Fibroblast of mammary gland (primary cell): ENCODE measurements at regions not wholly inside any gene's neighbourhood (a gene's known extent, or its start where the extent isn't known, plus 50 kb on each side); places are given as distances from the start of the nearest gene placed in this dataset.
"Not testable (repeated sequence)": the region's sequence is repeated elsewhere in the genome, so short reads cannot be mapped to it uniquely, and the experiment has no call there.

Experiments
- DNase-seq: peaks from one replicate; pipeline ENCODE4 v3.0.0-alpha.2; 2010; ENCODE audit warnings: low read depth
- H3K4me3 ChIP-seq: 2 replicates; pipeline ENCODE4 v1.5.1; 2011; ENCODE audit warnings: low read depth, mild to moderate bottlenecking, low read length, moderate library complexity; ENCODE audit not compliant: control insufficient read depth
- TF ChIP-seq, protein P1 (sequence below): conservative IDR thresholded peaks from 2 replicates; pipeline ENCODE4 v1.5.1; 2011; ENCODE audit warnings: low read depth, low read length, inconsistent platforms; ENCODE audit not compliant: control insufficient read depth, insufficient read depth

DNA sequence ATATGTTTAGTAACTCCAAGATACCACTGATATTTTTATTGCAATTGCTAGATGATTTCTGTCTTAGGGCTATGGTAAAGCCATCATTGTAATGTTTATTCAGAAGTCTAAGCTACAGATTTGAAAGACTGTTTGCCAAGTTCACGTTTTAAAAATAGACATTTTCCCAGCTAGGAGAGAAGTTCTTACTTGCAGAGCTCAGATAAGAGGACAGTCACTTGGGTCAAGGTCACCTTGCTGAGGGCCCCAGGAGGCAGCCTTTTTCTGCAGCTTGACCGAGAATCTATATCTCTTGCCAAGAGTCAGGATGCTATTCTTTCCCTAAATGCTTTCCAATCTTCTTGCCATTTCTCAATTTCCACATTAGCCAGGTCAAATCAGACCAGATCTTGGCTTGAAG, 1011.2 kb downstream of the KCNMA1 start:
- no peak overlapping the region for H3K4me3 ChIP-seq
- TF ChIP-seq, protein P1, sequence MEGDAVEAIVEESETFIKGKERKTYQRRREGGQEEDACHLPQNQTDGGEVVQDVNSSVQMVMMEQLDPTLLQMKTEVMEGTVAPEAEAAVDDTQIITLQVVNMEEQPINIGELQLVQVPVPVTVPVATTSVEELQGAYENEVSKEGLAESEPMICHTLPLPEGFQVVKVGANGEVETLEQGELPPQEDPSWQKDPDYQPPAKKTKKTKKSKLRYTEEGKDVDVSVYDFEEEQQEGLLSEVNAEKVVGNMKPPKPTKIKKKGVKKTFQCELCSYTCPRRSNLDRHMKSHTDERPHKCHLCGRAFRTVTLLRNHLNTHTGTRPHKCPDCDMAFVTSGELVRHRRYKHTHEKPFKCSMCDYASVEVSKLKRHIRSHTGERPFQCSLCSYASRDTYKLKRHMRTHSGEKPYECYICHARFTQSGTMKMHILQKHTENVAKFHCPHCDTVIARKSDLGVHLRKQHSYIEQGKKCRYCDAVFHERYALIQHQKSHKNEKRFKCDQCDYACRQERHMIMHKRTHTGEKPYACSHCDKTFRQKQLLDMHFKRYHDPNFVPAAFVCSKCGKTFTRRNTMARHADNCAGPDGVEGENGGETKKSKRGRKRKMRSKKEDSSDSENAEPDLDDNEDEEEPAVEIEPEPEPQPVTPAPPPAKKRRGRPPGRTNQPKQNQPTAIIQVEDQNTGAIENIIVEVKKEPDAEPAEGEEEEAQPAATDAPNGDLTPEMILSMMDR, result no peak
- DNase-seq, result no peak

DNA sequence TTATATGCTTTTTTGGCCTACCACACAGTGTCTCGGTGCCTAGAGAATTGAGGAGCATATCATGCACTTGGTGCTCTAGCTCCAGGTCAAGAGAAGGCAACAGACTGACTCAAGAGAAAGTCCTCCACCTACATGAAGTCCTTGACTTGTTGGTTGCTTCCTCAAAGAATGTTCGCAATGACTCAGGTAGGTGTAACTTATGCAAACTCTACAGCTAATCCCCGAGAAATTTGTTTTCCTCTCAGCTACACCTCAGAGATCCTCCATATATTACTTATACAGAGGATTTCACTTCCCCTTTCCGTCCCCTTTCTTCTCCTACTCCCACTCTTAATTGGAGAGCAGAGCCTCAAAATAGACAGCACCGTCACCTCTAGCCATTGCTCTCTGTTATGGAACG, 1013.1 kb downstream of the KCNMA1 start:
- DNase-seq, result no peak
- TF ChIP-seq, protein P1, result no peak

DNA sequence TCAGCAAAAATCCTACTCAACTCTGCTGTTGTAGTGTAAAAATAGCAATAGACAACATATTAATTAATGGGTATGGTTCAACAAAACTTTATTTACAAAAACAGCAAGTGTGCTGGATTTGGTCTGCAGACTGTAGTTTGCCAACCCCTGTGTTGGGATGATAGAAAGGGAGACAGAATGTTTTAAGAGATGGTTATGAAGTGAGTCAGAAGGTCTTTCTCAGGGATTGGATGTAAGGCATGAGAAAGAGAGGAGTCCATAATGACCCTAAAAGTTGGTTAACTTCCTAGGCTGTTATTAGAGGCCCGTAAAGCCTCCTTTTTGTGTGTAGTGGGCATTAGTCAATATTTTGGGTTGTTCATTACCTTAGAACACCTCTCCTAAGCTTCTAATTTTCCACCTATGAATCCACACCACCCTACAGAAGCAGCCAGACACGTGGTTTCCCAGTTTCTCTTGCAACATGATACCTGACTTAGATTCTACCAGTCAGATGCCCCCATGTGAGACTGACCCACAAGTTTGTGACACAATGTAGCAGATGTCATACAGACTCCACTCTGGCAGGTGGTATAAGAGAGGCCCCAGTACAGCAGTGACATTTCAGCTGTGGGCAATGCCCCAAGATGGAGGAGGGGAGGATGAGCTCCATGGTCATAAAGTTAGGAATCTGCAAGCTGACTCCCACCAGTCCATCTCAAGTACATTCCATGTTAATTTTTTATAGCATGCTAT, 1015.6 kb downstream of the KCNMA1 start:
- TF ChIP-seq, protein P1, result no peak
- no peak for DNase-seq
- no peak overlapping the region for H3K4me3 ChIP-seq

More for the DNA sequence above, 1013.1 kb downstream of the KCNMA1 start:
- H3K4me3 ChIP-seq, result no peak overlapping the region

GRCh38 chr10:76618641-76619040, 1019.0 kb downstream of the KCNMA1 start:
- no peak for DNase-seq
- no peak overlapping the region for H3K4me3 ChIP-seq
- TF ChIP-seq, protein P1, result no peak

DNA sequence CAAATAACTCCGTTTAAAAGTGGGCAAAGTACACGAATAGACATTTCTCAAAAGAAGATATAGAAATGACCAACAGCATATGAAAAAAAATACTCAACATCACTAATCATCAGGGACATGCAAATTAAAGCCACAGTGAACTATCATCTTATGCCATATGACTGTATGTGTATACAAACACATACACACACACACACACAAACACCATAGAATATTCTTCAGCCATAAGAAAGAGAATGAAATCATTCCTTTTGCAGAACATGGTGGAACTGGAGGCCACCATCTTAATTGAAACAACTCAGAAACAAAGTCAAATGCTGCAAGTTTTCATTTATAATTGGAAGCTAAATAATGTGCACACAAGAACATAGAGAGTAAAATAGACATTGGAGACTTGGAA, 1019.4 kb downstream of the KCNMA1 start:
- TF ChIP-seq, protein P1, result no peak
- no peak overlapping the region for H3K4me3 ChIP-seq
- DNase-seq, result no peak

DNA sequence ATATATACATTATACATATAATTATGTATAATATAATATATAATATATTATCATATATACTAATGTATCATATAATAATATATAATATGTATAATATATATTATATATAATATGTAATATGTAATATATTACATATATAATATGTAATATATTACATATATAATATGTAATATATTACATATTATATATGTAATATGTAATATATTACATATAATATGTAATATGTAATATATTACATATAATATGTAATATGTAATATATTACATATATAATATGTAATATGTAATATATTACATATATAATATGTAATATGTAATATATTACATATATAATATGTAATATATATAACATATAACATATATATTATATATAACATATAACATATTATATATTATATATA, 1020.9 kb downstream of the KCNMA1 start:
- DNase-seq, H3K4me3 ChIP-seq: not testable (repeated sequence)

- TF ChIP-seq, protein P1, result no peak
- no peak overlapping the region for H3K4me3 ChIP-seq
- DNase-seq, result no peak
Measured at GRCh38 chr10:76615049-76615448, 1022.6 kb downstream of the KCNMA1 start.
